Parathyroid adenoma (tissue), 2 donors: ENCODE measurements at regions not wholly inside any gene's neighbourhood (a gene's known extent, or its start where the extent isn't known, plus 50 kb on each side); places are given as distances from the start of the nearest gene placed in this dataset.

Experiments used
- H2AFZ ChIP-seq: fragments of 300-600 bp; sonication (generic); one replicate; pipeline ENCODE4 v1.7.0; 2017; ENCODE audit warnings: antibody characterized with exemption, mild to moderate bottlenecking
- H3K27ac ChIP-seq: fragments of 300-600 bp; sonication (generic); one replicate; pipeline ENCODE4 v1.7.0; 2017
- H3K27me3 ChIP-seq: fragments of 300-600 bp; sonication (generic); one replicate; pipeline ENCODE4 v1.7.0; 2017; ENCODE audit warnings: low read length; ENCODE audit not compliant: control insufficient read depth, insufficient read depth
- H3K36me3 ChIP-seq: fragments of 300-600 bp; sonication (generic); one replicate; pipeline ENCODE4 v1.7.0; 2017; ENCODE audit warnings: low read length; ENCODE audit not compliant: control insufficient read depth, insufficient read depth
- H3K4me1 ChIP-seq: fragments of 300-600 bp; sonication (generic); one replicate; pipeline ENCODE4 v1.7.0; 2017; ENCODE audit warnings: control low read depth
- H3K4me2 ChIP-seq: fragments of 300-600 bp; sonication (generic); one replicate; pipeline ENCODE4 v1.7.0; 2017; ENCODE audit warnings: low read length
- H3K4me3 ChIP-seq: fragments of 300-600 bp; sonication (generic); one replicate; pipeline ENCODE4 v1.7.0; 2017; ENCODE audit warnings: low read depth, low read length
- H3K79me2 ChIP-seq: fragments of 300-600 bp; sonication (generic); one replicate; pipeline ENCODE4 v1.7.0; 2017; ENCODE audit warnings: control low read depth
- H3K9ac ChIP-seq: fragments of 300-600 bp; sonication (generic); one replicate; pipeline ENCODE4 v1.7.0; 2017; ENCODE audit warnings: mild to moderate bottlenecking
- H3K9me3 ChIP-seq: fragments of 300-600 bp; sonication (generic); one replicate; pipeline ENCODE4 v1.7.0; 2017; ENCODE audit warnings: low read length; ENCODE audit not compliant: control insufficient read depth
- CTCF ChIP-seq: fragments of 300-600 bp; sonication (generic); IDR thresholded peaks from one replicate; pipeline ENCODE4 v1.7.0; 2017; ENCODE audit warnings: antibody characterized with exemption, mild to moderate bottlenecking
- donor health status: primary hyperparathyroidism.

GRCh38 chr5:38636626-38637025 is 80.2 kb upstream of the LIFR start:
- Histone ChIP-seq H2AFZ (peak overlapping the region; percentile 57), H3K4me2 (peak overlapping the region; percentile 57), H3K4me1 (peaks cover 5% of the 10 kb centered on the region), H3K9ac (no peak overlapping the region), H3K36me3 (no peaks in the 10 kb centered on the region), H3K27me3 (no peaks in the 10 kb centered on the region), H3K4me3 (peak overlapping the region; percentile 8), H3K27ac (no peak overlapping the region), H3K9me3 (no peaks in the 10 kb centered on the region), H3K79me2 (no peaks in the 10 kb centered on the region)
- no peak for TF ChIP-seq CTCF

GRCh38 chr5:38638656-38639055 is 82.2 kb upstream of the LIFR start:
- Histone ChIP-seq H3K4me2 (no peak overlapping the region), H2AFZ (peak overlapping the region; percentile 11), H3K27me3 (no peaks in the 10 kb centered on the region), H3K4me3 (no peak overlapping the region), H3K9ac (no peak overlapping the region), H3K9me3 (no peaks in the 10 kb centered on the region), H3K79me2 (no peaks in the 10 kb centered on the region), H3K36me3 (no peaks in the 10 kb centered on the region), H3K27ac (no peak overlapping the region), H3K4me1 (peaks cover 12% of the 10 kb centered on the region)
- no peak for TF ChIP-seq CTCF

- Histone ChIP-seq H2AFZ (no peak overlapping the region), H3K9me3 (no peaks in the 10 kb centered on the region), H3K36me3 (no peaks in the 10 kb centered on the region), H3K27me3 (no peaks in the 10 kb centered on the region), H3K9ac (no peak overlapping the region), H3K4me3 (no peak overlapping the region), H3K4me2 (no peak overlapping the region), H3K27ac (no peak overlapping the region), H3K79me2 (no peaks in the 10 kb centered on the region), H3K4me1 (peaks cover 12% of the 10 kb centered on the region)
- TF ChIP-seq CTCF, result no peak
These were observed 83.2 kb upstream of the LIFR start for GRCh38 chr5:38639377-38640358.

- H2AFZ ChIP-seq, result no peak overlapping the region
- no peak for TF ChIP-seq CTCF
- H3K27me3 ChIP-seq, result no peaks in the 10 kb centered on the region
- no peak overlapping the region for H3K9ac ChIP-seq
- no peak overlapping the region for H3K4me2 ChIP-seq
- no peak overlapping the region for H3K4me3 ChIP-seq
- H3K4me1 ChIP-seq, result peaks cover 12% of the 10 kb centered on the region
- no peak overlapping the region for H3K27ac ChIP-seq
- H3K79me2 ChIP-seq, result no peaks in the 10 kb centered on the region
- H3K9me3 ChIP-seq, result no peaks in the 10 kb centered on the region
- H3K36me3 ChIP-seq, result no peaks in the 10 kb centered on the region
These were observed 84.6 kb upstream of the LIFR start for GRCh38 chr5:38641003-38641402.
